GM21367 (cell line): ENCODE measurements at regions not wholly inside any gene's neighbourhood (a gene's known extent, or its start where the extent isn't known, plus 50 kb on each side); places are given as distances from the start of the nearest gene placed in this dataset.
"Not testable (repeated sequence)": the region's sequence is repeated elsewhere in the genome, so short reads cannot be mapped to it uniquely, and the experiment has no call there.

Experiments used
- ATAC-seq: cut with Tn5 transposase; IDR thresholded peaks from one replicate; pipeline ENCODE4 v1.9.1; 2021; ENCODE audit not compliant: unreplicated experiment

DNA sequence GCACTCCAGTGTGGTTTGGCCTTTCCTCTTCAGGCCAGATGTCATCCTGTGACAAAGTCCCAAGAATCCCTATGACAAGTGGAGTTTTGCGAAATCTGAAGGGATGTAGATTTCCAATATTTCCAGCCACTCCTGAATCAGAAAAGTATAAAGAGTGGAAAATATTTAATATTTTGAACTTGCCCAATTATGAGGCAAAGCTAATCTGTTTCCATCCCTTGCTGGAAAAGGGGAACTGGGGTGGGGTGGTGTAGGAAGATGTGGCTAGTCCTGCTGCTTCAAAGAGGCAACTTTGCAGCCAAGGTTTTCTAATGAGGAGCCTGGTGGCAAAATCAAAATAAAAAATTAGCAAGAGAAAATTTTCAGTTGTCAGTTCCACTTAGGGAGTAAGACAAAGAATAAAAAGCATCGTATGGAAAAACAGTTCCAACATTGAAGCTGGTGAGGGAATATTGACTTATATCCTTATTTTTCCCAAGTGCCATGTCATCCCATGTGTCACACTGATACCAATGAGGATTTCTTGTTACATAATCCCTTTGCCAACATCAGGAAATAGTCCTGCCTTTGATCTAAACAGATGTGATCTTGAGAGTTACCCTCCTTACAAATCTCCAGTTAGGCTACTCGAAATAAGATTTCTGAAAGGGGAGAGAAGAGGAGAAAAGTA, 480.0 kb upstream of the JARID2 start:
- no peak for ATAC-seq

DNA sequence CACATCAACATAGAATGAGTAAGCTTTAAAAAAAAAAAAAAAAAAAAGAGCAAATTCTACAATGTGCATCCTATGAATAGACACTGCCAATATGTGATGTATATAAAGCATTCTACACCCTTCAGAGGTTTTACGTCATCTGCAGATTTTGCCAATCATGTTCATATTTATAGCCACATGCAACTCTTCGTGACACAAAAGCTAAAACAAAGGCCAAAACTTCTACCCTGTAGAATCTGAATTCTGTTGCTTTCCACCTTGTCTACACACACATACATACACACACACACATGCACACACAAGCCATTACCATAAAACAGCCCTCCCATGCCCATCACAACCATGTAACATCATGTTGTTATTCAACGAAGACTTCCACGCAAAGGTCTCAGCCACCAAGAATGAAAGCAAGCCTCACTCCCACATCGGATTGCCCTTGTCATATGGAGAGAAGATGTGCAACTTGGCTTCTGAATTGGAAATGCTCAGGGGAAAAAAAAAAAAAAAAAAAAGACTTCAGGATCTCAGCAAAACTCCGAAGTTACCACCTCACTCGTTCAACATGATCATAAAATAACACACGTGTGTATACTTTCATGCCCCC, 479.4 kb upstream of the JARID2 start:
- no peak for ATAC-seq

DNA sequence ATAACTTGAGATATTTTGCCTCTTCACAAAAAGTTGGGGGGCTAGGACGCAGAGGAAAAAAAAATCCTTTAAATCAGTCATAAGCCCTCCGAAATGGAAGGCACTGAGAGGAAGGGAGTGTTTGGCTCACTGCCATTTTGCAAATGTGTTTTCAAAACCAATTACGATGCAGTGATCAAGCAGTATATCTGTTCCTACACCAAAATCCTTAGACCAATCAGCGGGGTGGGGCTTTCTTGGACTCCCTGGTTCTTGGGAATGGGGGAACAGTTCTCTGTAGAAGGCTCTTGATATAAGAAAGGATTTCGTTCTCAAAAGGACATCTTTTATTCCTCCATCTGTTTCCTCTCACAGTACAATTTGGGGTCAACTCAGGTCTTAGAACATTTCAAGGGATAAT, 478.6 kb upstream of the JARID2 start:
- ATAC-seq = no peak

DNA sequence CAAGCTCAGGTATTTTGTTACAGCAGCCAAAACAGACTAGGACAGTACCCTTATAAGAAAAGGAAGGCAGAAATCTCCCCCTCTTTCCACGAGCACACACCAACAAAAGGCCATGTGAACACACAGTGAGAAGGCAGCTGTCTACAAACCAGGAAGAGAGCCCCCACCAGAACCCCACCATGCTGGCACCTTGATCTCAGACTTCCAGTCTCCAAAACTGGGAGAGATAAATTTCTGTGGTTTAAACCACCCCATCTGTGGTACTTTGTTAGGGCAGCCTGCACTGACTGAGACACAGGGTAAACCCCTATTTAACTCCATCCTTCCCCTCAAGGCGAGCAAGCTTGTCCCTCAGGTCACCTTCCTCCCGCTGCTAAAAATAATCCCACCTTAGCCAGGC, 475.8 kb upstream of the JARID2 start:
- no peak for ATAC-seq

DNA sequence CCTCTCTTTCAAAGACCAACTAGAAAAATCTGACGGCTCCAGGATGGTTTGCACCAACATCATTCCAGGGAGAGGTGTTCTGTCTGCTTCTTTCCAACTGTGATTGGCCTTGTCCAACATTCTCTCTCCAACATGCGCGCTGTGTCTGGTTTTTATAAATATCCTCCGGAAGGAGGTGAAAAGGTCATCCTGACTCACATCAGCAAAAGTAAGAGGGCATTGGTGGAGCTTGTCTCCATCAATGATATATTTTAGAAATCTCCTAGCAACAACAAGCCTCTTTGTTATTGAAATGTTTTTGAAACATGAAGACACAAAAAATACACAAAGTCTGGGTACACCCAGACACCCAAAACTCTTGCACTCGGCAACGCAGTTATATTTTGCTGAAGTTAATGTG, 475.3 kb upstream of the JARID2 start:
- no peak for ATAC-seq

GRCh38 chr6:14771016-14771415, 474.9 kb upstream of the JARID2 start:
- ATAC-seq = no peak

GRCh38 chr6:14772188-14772587, 473.7 kb upstream of the JARID2 start:
- ATAC-seq = no peak

GRCh38 chr6:14775528-14775927, 470.3 kb upstream of the JARID2 start:
- ATAC-seq = no peak

DNA sequence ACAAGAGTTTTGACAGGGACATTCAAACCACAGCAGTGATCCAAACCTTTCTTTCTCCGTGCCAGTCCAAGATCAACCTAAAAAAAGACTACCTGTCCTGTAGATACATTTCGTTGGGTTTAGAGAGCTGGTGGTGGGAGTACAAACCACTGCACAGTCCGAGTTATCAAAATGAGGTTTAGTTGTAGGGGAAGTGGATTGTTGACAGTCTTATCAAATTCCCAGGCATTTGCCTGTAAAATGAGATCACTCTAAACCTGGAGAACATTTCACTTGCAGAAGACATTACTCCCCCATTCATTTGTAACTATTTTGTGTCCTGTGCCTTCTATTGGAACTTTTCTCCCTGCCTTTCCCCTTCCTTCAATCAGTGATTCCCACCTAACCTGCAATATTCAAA, 469.6 kb upstream of the JARID2 start:
- ATAC-seq = no peak

DNA sequence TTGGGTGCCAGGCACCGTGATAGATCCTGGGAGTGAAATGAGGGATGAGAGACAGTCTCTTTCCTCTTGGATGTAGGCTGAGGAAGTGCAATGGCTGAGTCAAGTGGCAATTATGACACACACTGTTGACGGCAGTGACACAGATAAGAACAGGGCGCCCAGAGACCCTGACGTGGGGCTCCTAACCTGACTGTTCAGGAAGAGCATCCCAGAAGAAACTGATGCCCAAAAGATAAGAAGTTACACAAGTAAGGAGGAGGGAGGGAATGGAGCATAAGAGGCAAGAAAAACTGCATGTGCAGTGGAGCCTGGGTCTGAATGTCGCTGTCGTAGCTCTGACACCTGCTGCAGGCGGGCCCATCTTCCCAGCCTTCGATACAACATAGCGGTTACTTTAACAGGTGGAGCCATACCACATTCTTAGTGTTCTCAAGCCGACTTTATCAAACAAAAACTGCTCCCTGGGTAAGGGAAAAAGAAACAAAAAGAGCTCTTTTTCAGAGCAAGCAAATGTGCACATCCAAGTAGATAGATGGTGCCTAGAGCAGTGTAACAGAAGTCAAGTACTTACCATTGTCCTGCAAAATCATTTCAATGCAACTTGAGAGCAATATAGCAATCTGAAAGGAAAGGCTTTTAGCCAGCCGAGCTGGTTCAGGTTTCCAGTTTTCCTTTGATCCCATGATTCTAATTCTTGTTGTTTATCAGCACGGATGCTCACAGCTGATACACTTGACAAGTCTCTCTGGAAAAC, 463.9 kb upstream of the JARID2 start:
- ATAC-seq = no peak

GRCh38 chr6:14782921-14783464, 462.9 kb upstream of the JARID2 start:
- not testable (repeated sequence) for ATAC-seq

- no peak for ATAC-seq
These were observed 462.3 kb upstream of the JARID2 start for GRCh38 chr6:14783594-14783993.

- no peak for ATAC-seq
These were observed 461.0 kb upstream of the JARID2 start for GRCh38 chr6:14784596-14785492.

DNA sequence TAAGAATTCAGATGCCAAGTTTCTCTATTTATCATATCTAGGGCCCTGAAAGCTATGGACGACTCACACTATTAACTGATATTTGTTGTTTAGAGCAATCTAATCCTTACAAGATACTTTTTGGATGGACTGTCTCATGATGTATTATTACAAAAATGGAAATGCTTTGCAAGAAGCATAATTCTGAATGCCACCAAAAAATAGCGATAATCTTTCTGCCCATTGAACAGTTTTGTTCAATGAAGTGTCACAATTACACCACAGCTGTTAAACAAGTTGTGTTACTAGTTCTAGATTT, 460.4 kb upstream of the JARID2 start:
- no peak for ATAC-seq

- no peak for ATAC-seq
These were observed 459.9 kb upstream of the JARID2 start for GRCh38 chr6:14786008-14786407.

DNA sequence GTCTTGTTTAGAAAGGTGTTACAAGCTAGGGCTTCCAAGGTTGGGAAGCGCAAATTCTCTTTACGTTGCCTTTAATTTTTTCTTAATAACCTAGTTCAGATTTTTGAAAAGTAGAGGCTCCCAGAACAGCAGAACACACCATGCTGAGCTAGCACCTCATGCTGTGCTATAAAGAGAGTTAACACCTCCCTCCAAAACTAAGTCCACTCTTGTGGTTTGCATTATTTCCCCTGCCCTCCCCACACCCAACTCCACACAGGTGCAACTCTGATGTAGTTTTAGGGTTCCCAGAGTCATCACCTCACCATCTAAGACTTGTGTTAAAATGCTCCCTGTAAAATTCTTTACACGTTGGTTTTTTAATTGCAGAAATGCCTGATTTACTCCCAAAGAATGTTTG, 459.4 kb upstream of the JARID2 start:
- no peak for ATAC-seq

DNA sequence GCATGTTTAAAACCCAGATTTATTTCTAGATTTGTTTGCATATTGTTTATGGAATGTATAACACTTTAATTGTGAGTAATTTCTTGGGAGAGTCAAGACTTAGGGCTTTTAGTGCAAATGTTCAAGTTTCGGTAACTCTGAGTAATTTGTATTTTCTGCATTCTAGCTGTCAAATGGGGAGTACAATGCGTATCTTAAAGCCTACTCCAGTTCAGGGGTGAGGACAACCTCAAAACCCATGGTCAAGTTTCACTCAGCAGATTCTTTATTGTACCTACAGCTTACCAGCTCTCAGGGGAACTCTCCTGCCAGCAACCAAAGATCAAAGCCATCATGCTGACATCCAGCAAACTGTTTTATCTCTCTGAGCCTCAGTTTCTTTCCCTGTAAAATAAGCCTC, 458.6 kb upstream of the JARID2 start:
- no peak for ATAC-seq

- no peak for ATAC-seq
These were observed 458.2 kb upstream of the JARID2 start for GRCh38 chr6:14787677-14788076.

DNA sequence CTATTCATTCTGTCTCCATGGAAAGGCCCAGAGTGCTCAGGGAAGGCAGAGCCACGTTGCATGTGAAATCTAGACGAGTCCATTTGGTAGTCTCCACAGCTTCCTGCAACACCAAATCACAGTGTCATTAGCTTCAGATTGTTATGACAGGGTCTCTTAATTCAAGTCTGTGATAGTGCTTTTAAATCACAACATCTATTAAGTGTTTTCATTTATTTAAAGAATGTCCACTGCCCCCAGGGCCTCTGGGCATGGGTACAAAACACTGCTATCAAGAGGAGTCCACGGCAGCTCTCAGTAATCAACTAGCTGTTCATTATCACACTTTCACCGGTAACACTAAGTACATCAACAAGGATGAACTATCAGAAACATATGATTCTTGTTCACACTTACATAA, 455.9 kb upstream of the JARID2 start:
- no peak for ATAC-seq

GRCh38 chr6:14790976-14791375, 454.9 kb upstream of the JARID2 start:
- no peak for ATAC-seq

DNA sequence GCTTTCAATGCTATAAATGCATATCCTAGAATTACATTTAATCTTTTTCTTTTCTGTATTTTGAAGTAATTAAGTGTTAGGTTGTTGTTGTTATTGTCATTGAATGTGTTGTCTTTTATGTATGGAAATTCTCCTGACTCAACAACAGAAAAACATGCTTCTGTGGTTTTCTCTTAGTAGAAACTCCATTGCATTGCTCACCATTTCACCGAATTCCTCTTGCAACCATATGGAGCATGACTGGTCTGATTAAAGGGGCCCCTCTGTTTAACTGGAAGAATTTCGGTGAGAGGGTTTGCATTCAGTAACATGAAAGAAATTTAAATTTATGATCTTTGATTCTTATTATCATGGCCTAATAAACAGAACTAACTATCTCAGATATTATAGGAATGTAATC, 454.3 kb upstream of the JARID2 start:
- no peak for ATAC-seq
